Lung (tissue), 11 donors: ENCODE measurements at regions not wholly inside any gene's neighbourhood (a gene's known extent, or its start where the extent isn't known, plus 50 kb on each side); places are given as distances from the start of the nearest gene placed in this dataset.
A peak's percentile ranks its signal among the peaks of the same experiment; 100 is the strongest.

Experiments
- ATAC-seq: fragments of 200-7000 bp; cut with Tn5 transposase; one replicate; pipeline ENCODE4 v1.9.1; 2020; ENCODE audit warnings: moderate number of reproducible peaks; ENCODE audit not compliant: insufficient read depth, low FRiP score
- DNase-seq, 3 donors: peaks; one replicate each; pipeline ENCODE4 v3.0.0-alpha.2; 2013 to 2017
- H3K27ac ChIP-seq, 2 donors: one replicate each; pipeline ENCODE4 v1.5.1; 2013; ENCODE audit warnings: mild to moderate bottlenecking in 2 of 2, moderate library complexity in 2 of 2, control low read depth in 1 of 2, inconsistent platforms in 1 of 2, low read depth in 1 of 2, low read length in 1 of 2
- H3K27me3 ChIP-seq, 3 donors: one replicate each; pipeline ENCODE4 v1.5.1; 2013; ENCODE audit warnings: low read length in 2 of 3; ENCODE audit not compliant: control insufficient read depth in 3 of 3, insufficient read depth in 3 of 3
- H3K36me3 ChIP-seq, 4 donors: one replicate each; pipeline ENCODE4 v1.5.1; 2013; ENCODE audit warnings: low read length in 4 of 4, mild to moderate bottlenecking in 1 of 4, moderate library complexity in 1 of 4; ENCODE audit not compliant: control insufficient read depth in 4 of 4, insufficient read depth in 4 of 4
- H3K4me1 ChIP-seq, 5 donors: one replicate each; pipeline ENCODE4 v1.5.1; 2013; ENCODE audit warnings: low read length in 5 of 5, mild to moderate bottlenecking in 2 of 5, moderate library complexity in 1 of 5; ENCODE audit not compliant: control insufficient read depth in 5 of 5, insufficient read depth in 5 of 5
- H3K4me3 ChIP-seq: one replicate; pipeline ENCODE4 v1.5.1; 2013; ENCODE audit warnings: mild to moderate bottlenecking, control low read depth, moderate library complexity
- H3K9ac ChIP-seq, 2 donors: one replicate each; pipeline ENCODE4 v1.5.1; 2013; ENCODE audit warnings: low read length in 2 of 2, control low read depth in 1 of 2; ENCODE audit not compliant: insufficient read depth in 1 of 2
- H3K9me3 ChIP-seq, 4 donors: one replicate each; pipeline ENCODE4 v1.5.1; 2013; ENCODE audit warnings: low read length in 3 of 4, mild to moderate bottlenecking in 1 of 4, moderate library complexity in 1 of 4; ENCODE audit not compliant: control insufficient read depth in 4 of 4, insufficient read depth in 3 of 4
- CTCF ChIP-seq: IDR thresholded peaks from 2 replicates; pipeline ENCODE4 v1.5.1; 2012; ENCODE audit warnings: mild to moderate bottlenecking; ENCODE audit errors: control extremely low read depth, extremely low read depth
- WGBS, 2 donors: extraction: QIAGEN DNeasy Blood & Tissue Kit; methylation state at CpG; one replicate each; pipeline ENCODE4 v1.1.7; 2013; 5-methylcytosine and 5-hydroxymethylcytosine counted together
- donor health status: control.
- donor health status: control.
- donor health status: Bipolar disorder and iron deficiency.
- donor health status: healthy.
- donor health status: DM: yes; HTN: yes; CAD: no.

- 80 to 86% methylated on average over 2 of the region's 2 CpGs for WGBS, 2 donors
- Histone ChIP-seq H3K36me3 (no peaks in the 10 kb centered on the region), H3K4me3 (no peak overlapping the region), H3K9ac (no peak overlapping the region), H3K9me3 (no peaks in the 10 kb centered on the region), H3K27ac (no peak overlapping the region), H3K27me3 (no peaks in the 10 kb centered on the region), H3K4me1 (no peaks in the 10 kb centered on the region)
- DNase-seq (no peak), ATAC-seq (no peak)
- no peak for TF ChIP-seq CTCF
Measured at GRCh38 chr4:107187091-107187490, 151.0 kb upstream of the DKK2 start.

GRCh38 chr4:107183155-107183774 is 147.2 kb upstream of the DKK2 start:
- no peak overlapping the region for H3K9ac ChIP-seq
- H3K27me3 ChIP-seq, result no peaks in the 10 kb centered on the region
- WGBS, 2 donors, result 10 to 21% methylated on average over 3 of the region's 3 CpGs
- H3K4me3 ChIP-seq, result no peak overlapping the region
- H3K9me3 ChIP-seq, result no peaks in the 10 kb centered on the region
- no peak overlapping the region for H3K27ac ChIP-seq
- H3K4me1 ChIP-seq, result no peaks in the 10 kb centered on the region
- DNase-seq (peak; percentile 23 to 77 (median 69)), ATAC-seq (peak; percentile 85)
- no peaks in the 10 kb centered on the region for H3K36me3 ChIP-seq
- TF ChIP-seq CTCF, result peak; percentile 53

GRCh38 chr4:107182347-107182746 is 146.2 kb upstream of the DKK2 start:
- no peak overlapping the region for H3K9ac ChIP-seq
- ATAC-seq, result no peak
- H3K27me3 ChIP-seq, result no peaks in the 10 kb centered on the region
- H3K9me3 ChIP-seq, result no peaks in the 10 kb centered on the region
- H3K4me3 ChIP-seq, result no peak overlapping the region
- 92 to 100% methylated on average over 3 of the region's 3 CpGs for WGBS, 2 donors
- TF ChIP-seq CTCF, result no peak
- H3K27ac ChIP-seq, result no peak overlapping the region
- DNase-seq, result no peak
- H3K36me3 ChIP-seq, result no peaks in the 10 kb centered on the region
- no peaks in the 10 kb centered on the region for H3K4me1 ChIP-seq
